ENCODE measurements at regions not wholly inside any gene's neighbourhood (a gene's known extent, or its start where the extent isn't known, plus 50 kb on each side); places are given as distances from the start of the nearest gene placed in this dataset.

DNA sequence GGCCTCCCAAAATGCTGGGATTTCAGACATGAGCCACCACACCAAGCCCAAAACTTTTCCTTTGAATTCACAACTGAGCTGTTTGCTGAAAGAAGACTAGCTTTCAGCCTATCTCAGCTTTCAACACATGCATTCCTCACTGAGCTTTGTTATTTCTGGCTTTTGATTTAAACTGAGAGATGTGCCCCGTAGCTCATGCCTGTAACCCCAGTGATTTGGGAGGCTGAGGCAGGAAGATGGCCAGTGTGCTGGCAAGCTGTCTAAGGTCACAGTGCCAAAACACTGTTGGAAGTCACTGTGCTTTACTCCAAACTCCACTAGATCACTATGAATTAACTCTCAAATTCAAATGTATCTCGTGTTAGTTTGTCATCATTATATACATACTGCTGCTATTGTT lies 779.5 kb downstream of the TRIML1 start:
- Mint-ChIP-seq H3K9me3 (peaks cover 9 to 32% (median 22%) of the 10 kb centered on the region in 5 donors), H3K27me3 (no peaks in the 10 kb centered on the region), H3K4me1 (no peaks in the 10 kb centered on the region), H3K36me3 (no peaks in the 10 kb centered on the region), H3K4me3 (no peak overlapping the region), H3K27ac (no peak overlapping the region)
- no peaks in the 10 kb centered on the region for H3K4me1 ChIP-seq (ENCODE audit: insufficient read depth, low read length)
- no peaks in the 10 kb centered on the region for H3K27me3 ChIP-seq (ENCODE audit: insufficient read depth, low read length, poor library complexity, severe bottlenecking)
- no peak overlapping the region for H3K4me3 ChIP-seq (ENCODE audit: low read length)
- no peak for DNase-seq
- POLR2A ChIA-PET = no interaction called here
- CTCF ChIA-PET = no interaction called here
- H3K27ac ChIP-seq (ENCODE audit: low read depth, low read length) = no peak overlapping the region
- H3K9me3 ChIP-seq (ENCODE audit: low read length) = no peaks in the 10 kb centered on the region
- no peaks in the 10 kb centered on the region for H3K36me3 ChIP-seq (ENCODE audit: insufficient read depth, low read length)

DNA sequence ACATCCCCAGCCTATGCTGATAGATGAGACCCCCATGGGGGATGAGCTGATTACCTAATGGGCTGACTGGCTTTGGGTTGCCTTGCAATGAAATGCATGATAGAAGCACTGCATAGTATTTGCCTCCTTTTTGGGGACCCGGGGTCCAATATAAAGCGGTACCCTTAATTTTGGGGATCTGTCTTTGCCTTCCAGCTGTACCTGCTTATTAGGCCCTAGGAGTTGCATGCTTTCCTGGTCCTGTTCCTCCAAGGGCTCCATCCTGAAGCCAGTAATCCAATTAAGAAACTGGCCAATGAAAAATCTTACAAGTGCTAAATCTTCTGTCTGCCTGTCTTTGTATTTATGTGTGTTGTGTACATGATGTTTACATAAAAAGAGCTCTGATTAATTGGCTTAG lies 791.6 kb downstream of the TRIML1 start:
- H3K36me3 Mint-ChIP-seq = no peaks in the 10 kb centered on the region
- Histone ChIP-seq H3K4me1 (ENCODE audit: insufficient read depth, low read length) (no peaks in the 10 kb centered on the region), H3K9me3 (ENCODE audit: low read length) (no peaks in the 10 kb centered on the region), H3K4me3 (ENCODE audit: low read length) (no peak overlapping the region), H3K27ac (ENCODE audit: low read depth, low read length) (no peak overlapping the region), H3K36me3 (ENCODE audit: insufficient read depth, low read length) (no peaks in the 10 kb centered on the region), H3K27me3 (ENCODE audit: insufficient read depth, low read length, poor library complexity, severe bottlenecking) (no peaks in the 10 kb centered on the region)
- H3K27ac Mint-ChIP-seq = no peak overlapping the region
- peak in 1 of 5 donors; percentile 1 for DNase-seq
- ChIA-PET CTCF (no interaction called here), POLR2A (no interaction called here)
- H3K27me3 Mint-ChIP-seq = no peaks in the 10 kb centered on the region
- H3K4me3 Mint-ChIP-seq = no peak overlapping the region
- H3K9me3 Mint-ChIP-seq = peaks cover 2 to 30% (median 16%) of the 10 kb centered on the region in 5 donors
- H3K4me1 Mint-ChIP-seq = no peaks in the 10 kb centered on the region

DNA sequence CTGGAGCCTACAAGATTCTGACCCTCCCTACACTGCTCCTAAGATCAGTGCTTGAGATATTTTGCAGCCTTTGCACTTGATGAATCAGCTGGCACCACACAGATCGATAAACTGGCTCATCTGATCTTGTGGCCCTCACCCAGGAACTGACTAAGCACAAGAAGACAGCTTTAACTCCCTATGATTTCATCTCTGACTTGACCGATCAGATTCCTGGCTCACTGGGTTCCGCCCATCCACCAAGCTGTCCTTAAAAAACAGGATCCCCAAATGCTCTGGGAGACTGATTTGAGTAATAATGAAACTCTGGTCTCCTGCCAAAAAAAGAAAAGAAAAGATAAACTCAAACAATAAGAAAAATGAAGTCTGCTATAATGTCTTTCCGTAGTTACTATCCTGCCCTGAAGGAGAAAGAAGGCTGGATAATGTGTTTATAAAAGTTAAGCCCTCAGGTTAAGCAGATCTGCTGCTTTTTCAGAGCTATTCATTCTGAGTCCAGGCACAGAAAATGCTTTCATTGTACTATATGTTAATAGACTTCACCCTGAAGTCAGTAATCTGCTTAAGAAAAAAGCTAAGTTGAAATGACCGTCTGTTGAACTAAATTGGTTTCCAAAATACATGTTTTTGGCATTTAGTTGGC lies 795.2 kb downstream of the TRIML1 start:
- Mint-ChIP-seq H3K27me3 (no peaks in the 10 kb centered on the region), H3K27ac (no peak overlapping the region), H3K4me3 (no peak overlapping the region), H3K36me3 (no peaks in the 10 kb centered on the region), H3K4me1 (no peaks in the 10 kb centered on the region), H3K9me3 (peaks cover 5 to 27% (median 16%) of the 10 kb centered on the region in 5 donors)
- Histone ChIP-seq H3K9me3 (ENCODE audit: low read length) (no peaks in the 10 kb centered on the region), H3K4me3 (ENCODE audit: low read length) (no peak overlapping the region), H3K27me3 (ENCODE audit: insufficient read depth, low read length, poor library complexity, severe bottlenecking) (no peaks in the 10 kb centered on the region), H3K27ac (ENCODE audit: low read depth, low read length) (no peak overlapping the region), H3K4me1 (ENCODE audit: insufficient read depth, low read length) (no peaks in the 10 kb centered on the region), H3K36me3 (ENCODE audit: insufficient read depth, low read length) (no peaks in the 10 kb centered on the region)
- ChIA-PET POLR2A (no interaction called here), CTCF (no interaction called here)
- DNase-seq = no peak

DNA sequence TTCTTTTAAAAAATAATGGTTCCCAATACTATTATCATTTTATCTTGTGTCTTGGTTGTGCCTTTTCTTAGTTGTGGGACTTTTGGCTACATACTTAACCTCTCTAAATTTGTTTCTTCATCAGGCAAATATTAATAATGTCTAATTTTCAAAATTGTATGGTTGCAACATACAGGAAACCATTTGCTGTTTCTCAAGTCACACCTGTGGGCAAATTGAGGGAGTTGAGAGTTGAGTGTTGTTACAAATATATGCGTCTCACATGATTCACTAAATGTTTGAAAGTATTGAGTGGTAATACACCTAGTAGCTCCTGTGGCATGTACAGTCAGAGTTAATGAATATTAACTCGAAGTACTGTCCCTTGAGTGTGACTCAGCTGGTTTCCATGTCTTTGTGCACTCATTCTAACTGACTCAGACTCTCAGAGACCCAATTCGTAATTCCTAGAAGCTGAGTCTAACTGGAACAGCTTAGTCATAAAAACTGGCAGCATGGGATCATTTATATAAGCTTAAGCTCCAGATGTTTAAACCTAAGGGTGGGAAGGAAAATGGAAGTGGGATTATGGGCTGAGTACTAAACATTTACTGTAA lies 802.4 kb downstream of the TRIML1 start:
- Histone ChIP-seq H3K4me1 (ENCODE audit: insufficient read depth, low read length) (no peaks in the 10 kb centered on the region), H3K27ac (ENCODE audit: low read depth, low read length) (no peak overlapping the region), H3K36me3 (ENCODE audit: insufficient read depth, low read length) (no peaks in the 10 kb centered on the region), H3K9me3 (ENCODE audit: low read length) (no peaks in the 10 kb centered on the region), H3K27me3 (ENCODE audit: insufficient read depth, low read length, poor library complexity, severe bottlenecking) (no peaks in the 10 kb centered on the region), H3K4me3 (ENCODE audit: low read length) (no peak overlapping the region)
- Mint-ChIP-seq H3K27me3 (no peaks in the 10 kb centered on the region), H3K27ac (no peak overlapping the region), H3K9me3 (peaks cover 0 to 39% (median 16%) of the 10 kb centered on the region in 5 donors), H3K4me3 (no peak overlapping the region), H3K4me1 (no peaks in the 10 kb centered on the region), H3K36me3 (no peaks in the 10 kb centered on the region)
- ChIA-PET CTCF (no interaction called here), POLR2A (no interaction called here)
- no peak for DNase-seq

DNA sequence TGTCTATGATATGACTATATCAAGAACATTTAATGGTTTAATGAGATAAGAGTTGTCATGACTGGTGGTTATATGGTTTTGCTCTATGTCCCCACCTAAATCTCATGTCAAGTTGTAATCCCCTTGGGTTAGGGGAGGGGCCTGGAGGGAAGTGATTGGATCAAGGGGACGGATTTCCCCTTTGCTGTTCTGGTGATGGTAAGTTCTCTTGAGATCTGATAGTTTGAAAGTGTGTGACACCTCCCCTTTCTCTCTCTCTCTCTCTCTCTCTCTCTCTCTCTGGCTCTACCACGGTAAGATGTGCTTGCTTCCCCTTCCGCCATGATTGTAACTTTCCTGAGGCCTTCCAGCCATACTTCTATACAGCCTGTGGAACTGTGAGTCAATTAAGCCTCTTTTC lies 803.4 kb downstream of the TRIML1 start:
- Mint-ChIP-seq H3K36me3 (no peaks in the 10 kb centered on the region), H3K27ac (no peak overlapping the region), H3K9me3 (peaks cover 2 to 36% (median 10%) of the 10 kb centered on the region in 5 donors), H3K4me3 (no peak overlapping the region), H3K4me1 (no peaks in the 10 kb centered on the region), H3K27me3 (no peaks in the 10 kb centered on the region)
- Histone ChIP-seq H3K4me1 (ENCODE audit: insufficient read depth, low read length) (no peaks in the 10 kb centered on the region), H3K9me3 (ENCODE audit: low read length) (no peaks in the 10 kb centered on the region), H3K36me3 (ENCODE audit: insufficient read depth, low read length) (no peaks in the 10 kb centered on the region), H3K27ac (ENCODE audit: low read depth, low read length) (no peak overlapping the region), H3K27me3 (ENCODE audit: insufficient read depth, low read length, poor library complexity, severe bottlenecking) (no peaks in the 10 kb centered on the region), H3K4me3 (ENCODE audit: low read length) (no peak overlapping the region)
- CTCF ChIA-PET = no interaction called here
- POLR2A ChIA-PET = no interaction called here
- DNase-seq = no peak

DNA sequence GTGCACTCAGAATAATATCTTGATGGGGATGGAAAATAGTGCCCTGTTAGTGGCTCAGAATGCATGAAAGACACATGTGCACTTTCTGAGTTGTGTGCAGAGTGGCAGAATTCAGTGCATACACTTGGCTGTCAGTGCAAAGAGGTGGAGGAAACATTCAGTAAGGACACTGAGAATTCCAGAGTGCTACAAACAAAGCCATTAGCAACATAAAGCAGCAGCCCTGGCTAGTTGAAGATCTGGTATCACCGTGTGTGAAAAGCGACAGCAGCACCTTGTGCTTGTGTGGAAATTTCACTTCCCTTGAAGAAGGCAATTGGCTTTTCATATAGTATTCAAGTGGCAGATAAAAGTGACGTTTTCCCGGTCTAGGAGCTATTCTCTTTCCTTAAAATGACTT lies 810.4 kb downstream of the TRIML1 start:
- DNase-seq = no peak
- no peak overlapping the region for H3K27ac Mint-ChIP-seq
- Histone ChIP-seq H3K4me1 (ENCODE audit: insufficient read depth, low read length) (no peaks in the 10 kb centered on the region), H3K36me3 (ENCODE audit: insufficient read depth, low read length) (no peaks in the 10 kb centered on the region), H3K4me3 (ENCODE audit: low read length) (no peak overlapping the region), H3K27ac (ENCODE audit: low read depth, low read length) (no peak overlapping the region), H3K9me3 (ENCODE audit: low read length) (no peaks in the 10 kb centered on the region), H3K27me3 (ENCODE audit: insufficient read depth, low read length, poor library complexity, severe bottlenecking) (no peaks in the 10 kb centered on the region)
- ChIA-PET CTCF (no interaction called here), POLR2A (no interaction called here)
- no peaks in the 10 kb centered on the region for H3K27me3 Mint-ChIP-seq
- H3K4me1 Mint-ChIP-seq = no peaks in the 10 kb centered on the region
- H3K36me3 Mint-ChIP-seq = no peaks in the 10 kb centered on the region
- H3K9me3 Mint-ChIP-seq = peaks cover 7 to 34% (median 17%) of the 10 kb centered on the region in 5 donors
- no peak overlapping the region for H3K4me3 Mint-ChIP-seq

DNA sequence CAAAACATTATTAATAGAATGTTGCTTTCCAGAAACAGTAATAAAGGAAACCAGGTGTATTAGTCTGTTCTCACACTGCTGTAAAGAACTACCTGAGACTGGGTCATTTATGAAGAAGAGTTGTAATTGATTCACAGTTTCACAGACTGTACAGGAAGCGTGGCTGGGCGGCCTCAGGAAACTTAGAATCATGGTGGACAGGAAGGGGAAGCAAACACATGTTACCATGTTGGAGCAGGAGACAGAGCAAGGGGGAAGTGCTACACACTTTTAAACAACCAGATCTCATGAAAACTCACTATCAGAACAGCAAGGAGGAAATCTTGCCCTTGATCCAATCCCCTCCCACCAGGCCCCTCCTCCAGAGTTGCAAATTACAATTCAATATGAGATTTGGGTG lies 815.8 kb downstream of the TRIML1 start:
- Histone ChIP-seq H3K9me3 (ENCODE audit: low read length) (no peaks in the 10 kb centered on the region), H3K36me3 (ENCODE audit: insufficient read depth, low read length) (no peaks in the 10 kb centered on the region), H3K4me3 (ENCODE audit: low read length) (no peak overlapping the region), H3K27ac (ENCODE audit: low read depth, low read length) (no peak overlapping the region), H3K4me1 (ENCODE audit: insufficient read depth, low read length) (no peaks in the 10 kb centered on the region), H3K27me3 (ENCODE audit: insufficient read depth, low read length, poor library complexity, severe bottlenecking) (no peaks in the 10 kb centered on the region)
- no peak overlapping the region for H3K27ac Mint-ChIP-seq
- ChIA-PET CTCF (no interaction called here), POLR2A (no interaction called here)
- H3K9me3 Mint-ChIP-seq = peaks cover 7 to 28% (median 13%) of the 10 kb centered on the region in 5 donors
- no peak overlapping the region for H3K4me3 Mint-ChIP-seq
- H3K36me3 Mint-ChIP-seq = no peaks in the 10 kb centered on the region
- H3K27me3 Mint-ChIP-seq = no peaks in the 10 kb centered on the region
- no peaks in the 10 kb centered on the region for H3K4me1 Mint-ChIP-seq
- DNase-seq = no peak

DNA sequence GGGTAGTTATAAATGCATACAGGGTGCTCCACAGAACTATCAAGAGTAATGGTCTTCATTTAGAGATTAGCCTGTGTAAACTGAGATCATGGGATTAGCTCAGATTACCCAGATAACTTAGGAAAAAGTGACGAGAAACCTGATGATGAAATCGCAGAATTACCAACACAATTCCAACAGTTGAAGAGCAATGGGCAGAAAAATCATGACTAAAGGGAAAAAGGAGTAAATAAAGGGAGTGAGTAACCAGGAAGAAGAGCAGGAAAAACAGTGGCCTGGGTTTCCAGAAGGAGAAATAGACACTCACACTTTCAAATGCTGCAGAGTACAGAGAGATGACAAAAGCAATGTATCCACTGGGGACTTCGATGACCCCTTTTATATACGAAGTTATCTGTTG lies 817.3 kb downstream of the TRIML1 start:
- H3K27me3 ChIP-seq (ENCODE audit: insufficient read depth, low read length, poor library complexity, severe bottlenecking) = no peaks in the 10 kb centered on the region
- CTCF ChIA-PET = no interaction called here

More for the DNA sequence above, 817.3 kb downstream of the TRIML1 start:
- Histone ChIP-seq H3K36me3 (ENCODE audit: insufficient read depth, low read length) (no peaks in the 10 kb centered on the region), H3K4me3 (ENCODE audit: low read length) (no peak overlapping the region), H3K4me1 (ENCODE audit: insufficient read depth, low read length) (no peaks in the 10 kb centered on the region), H3K9me3 (ENCODE audit: low read length) (no peaks in the 10 kb centered on the region), H3K27ac (ENCODE audit: low read depth, low read length) (no peak overlapping the region)
- POLR2A ChIA-PET = no interaction called here
- Mint-ChIP-seq H3K4me1 (no peaks in the 10 kb centered on the region), H3K27ac (no peak overlapping the region), H3K9me3 (peaks cover 7 to 23% (median 12%) of the 10 kb centered on the region in 5 donors), H3K4me3 (no peak overlapping the region), H3K36me3 (no peaks in the 10 kb centered on the region), H3K27me3 (no peaks in the 10 kb centered on the region)
- no peak for DNase-seq

All from CD8-positive, alpha-beta memory T cell (primary cell).